HG02759 (cell line): ENCODE measurements at regions not wholly inside any gene's neighbourhood (a gene's known extent, or its start where the extent isn't known, plus 50 kb on each side); places are given as distances from the start of the nearest gene placed in this dataset.
A peak's percentile ranks its signal among the peaks of the same experiment; 100 is the strongest.
"Not testable (repeated sequence)": the region's sequence is repeated elsewhere in the genome, so short reads cannot be mapped to it uniquely, and the experiment has no call there.

ENCODE experiments used
- ATAC-seq: cut with Tn5 transposase; IDR thresholded peaks from one replicate; pipeline ENCODE4 v1.9.1; 2021; ENCODE audit warnings: mild to moderate bottlenecking, moderate library complexity; ENCODE audit not compliant: unreplicated experiment

GRCh38 chr14:55973911-55974630 is 144.1 kb upstream of the PELI2 start:
- no peak for ATAC-seq

DNA sequence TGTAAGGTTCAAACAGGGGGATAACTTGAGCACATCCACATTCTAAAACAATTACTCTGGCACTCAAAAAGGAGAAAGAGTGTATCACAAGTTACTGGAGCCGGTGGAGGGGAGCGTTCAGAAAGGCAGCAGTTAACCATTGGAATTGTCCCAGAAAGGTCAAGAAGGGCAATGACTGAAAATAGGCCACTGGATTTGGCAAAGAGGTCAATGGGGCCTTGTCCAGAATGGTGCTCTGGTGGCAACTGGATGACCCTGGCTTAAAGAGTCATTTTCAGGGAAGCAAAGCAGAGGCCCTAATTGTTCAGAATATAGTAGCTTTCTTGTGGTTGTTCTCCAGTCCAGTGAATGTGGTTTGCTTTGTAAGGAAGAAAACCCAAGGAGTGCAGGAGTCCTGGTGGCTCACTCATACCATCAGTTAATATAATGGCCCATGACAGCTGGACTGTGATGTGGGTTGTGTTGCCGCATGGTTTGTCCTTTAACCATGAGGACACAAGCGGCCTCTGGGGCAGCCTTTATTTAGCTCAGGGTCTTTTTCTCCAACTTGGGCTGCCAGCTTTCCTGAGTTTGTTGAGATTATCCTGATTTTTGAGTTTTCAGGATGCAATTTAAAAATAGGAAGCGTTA is 142.8 kb upstream of the PELI2 start:
- ATAC-seq = no peak

GRCh38 chr14:55976219-55976618 is 142.0 kb upstream of the PELI2 start:
- no peak for ATAC-seq

DNA sequence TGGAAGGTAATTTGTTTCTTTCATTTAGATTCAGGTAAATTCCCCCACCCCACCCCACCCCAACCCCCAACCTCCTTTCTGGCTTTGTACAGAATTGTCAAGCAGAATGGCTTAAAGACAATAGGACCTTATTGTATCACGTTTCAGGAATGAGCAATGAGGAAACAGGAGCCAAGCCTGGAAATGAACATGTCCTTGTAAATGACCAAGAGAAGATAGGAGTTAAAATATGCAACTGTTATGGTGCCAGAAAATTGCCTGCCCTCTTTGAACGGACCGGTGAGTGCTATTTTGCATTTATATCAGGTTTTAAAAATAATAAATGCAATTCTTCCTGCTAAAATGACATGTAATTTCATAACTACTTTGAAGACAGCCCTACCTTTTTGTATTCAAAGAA is 141.6 kb upstream of the PELI2 start:
- ATAC-seq = no peak

GRCh38 chr14:55977392-55978150 is 140.6 kb upstream of the PELI2 start:
- ATAC-seq = no peak

GRCh38 chr14:55979096-55979495 is 139.1 kb upstream of the PELI2 start:
- ATAC-seq = no peak

DNA sequence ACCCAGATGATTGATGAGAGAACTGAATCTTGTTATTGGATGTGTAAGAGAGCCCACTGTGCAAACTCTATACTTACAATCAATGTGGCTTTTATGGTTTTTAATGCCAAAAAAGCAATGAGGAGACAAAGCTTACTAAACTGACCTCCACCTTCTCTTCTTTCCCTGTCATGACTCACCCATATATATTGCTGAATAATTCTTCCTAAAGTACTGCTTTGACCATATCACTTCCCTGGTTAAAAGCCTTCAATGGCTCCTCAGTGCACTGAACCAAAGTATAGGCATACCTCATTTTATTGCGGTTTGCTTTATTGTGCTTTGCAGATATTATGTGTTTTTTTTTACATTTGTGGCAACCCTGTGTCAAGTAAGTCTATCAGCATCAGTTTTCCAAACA is 138.4 kb upstream of the PELI2 start:
- ATAC-seq = no peak

DNA sequence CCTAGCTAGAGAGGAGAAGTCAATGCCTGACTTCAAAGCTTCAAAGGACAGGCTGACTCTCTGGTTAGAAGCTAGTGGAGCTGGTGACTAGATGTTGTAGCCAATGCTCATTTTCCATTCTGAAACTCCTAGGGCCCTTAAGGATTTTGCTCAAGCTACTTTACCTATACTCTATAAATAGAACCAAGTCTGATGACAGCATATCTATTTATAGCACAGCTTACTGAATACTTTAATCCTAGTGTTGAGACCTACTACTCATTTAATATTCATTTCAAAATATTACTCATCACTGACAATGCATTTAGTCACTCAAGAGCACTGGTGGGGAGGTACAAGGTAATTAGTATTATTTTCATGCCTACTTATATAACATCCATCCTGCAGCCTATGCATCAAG is 137.2 kb upstream of the PELI2 start:
- no peak for ATAC-seq

GRCh38 chr14:55986069-55986468 is 132.1 kb upstream of the PELI2 start:
- no peak for ATAC-seq

GRCh38 chr14:56000846-56001245 is 117.4 kb upstream of the PELI2 start:
- ATAC-seq = no peak

DNA sequence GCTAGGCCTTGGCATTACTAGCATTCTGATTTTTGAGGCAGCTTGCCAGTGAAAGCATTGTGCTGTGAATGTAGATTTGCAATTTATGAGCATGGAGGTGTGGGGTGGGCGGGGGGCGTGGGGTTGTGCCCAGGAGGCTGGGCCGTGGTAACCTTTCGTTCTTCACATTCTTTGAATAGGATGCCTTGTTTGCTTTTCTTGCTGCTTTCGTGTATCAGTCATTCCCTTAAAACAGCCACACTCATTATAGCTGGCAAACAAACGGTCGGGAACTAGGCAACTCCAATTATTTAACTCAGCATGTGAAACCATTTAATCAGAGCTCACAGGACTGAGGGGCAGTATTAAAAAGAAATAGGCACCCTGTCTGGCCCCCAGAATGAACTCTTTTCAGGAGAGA is 115.9 kb upstream of the PELI2 start:
- no peak for ATAC-seq

DNA sequence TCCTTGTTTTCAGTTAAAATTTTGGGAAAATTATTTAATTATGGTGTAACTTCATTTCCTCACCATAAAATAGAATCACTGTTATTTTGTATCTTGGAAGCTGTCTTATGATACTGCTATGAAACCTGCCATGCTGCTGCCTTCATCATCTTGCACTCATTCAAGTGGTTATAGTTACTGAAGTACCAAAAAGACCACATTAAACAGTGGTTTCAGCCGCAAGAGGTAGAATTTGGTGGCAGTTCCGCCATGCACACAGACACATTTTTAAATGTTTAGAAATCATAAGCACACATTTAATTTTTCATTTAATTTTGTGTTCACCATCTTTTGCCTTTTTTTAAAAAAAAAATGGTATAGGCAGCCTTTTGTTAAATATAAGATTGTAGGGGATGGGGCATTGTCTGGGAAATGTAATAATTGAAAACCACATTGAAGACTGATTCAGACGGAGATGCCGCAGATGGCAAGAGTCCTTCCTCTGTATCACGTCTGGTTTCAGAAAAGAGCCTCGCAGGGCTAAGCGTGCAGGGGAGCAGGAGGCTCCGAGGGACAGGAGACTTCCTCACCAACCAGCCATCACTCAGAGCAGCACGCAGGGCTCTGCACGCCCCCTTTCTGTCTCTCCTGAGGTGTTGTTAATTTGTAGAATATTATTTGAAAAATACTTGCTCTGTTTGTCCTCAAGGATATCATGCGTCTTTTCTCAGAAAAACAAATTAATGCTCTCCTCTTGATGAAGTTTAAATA is 115.2 kb upstream of the PELI2 start:
- ATAC-seq = no peak

DNA sequence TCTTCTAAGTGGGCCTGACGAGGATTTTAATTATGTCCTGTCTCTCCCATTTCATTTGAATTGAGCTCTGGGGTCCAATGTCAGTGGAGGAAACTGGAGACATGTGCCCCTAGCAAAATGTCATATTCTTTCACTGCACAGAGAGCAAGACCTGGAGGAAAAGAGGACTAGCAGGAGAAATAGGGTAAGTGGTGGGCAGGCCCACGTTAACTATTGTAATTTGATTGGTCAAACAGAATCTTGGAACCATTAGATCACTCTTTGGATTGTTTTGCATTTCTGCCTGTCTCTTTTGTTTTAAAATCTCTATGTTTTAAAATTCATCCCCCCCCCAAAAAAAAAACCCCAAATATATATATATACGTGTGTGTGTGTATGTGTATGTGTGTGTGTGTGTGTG is 113.9 kb upstream of the PELI2 start:
- ATAC-seq = no peak

DNA sequence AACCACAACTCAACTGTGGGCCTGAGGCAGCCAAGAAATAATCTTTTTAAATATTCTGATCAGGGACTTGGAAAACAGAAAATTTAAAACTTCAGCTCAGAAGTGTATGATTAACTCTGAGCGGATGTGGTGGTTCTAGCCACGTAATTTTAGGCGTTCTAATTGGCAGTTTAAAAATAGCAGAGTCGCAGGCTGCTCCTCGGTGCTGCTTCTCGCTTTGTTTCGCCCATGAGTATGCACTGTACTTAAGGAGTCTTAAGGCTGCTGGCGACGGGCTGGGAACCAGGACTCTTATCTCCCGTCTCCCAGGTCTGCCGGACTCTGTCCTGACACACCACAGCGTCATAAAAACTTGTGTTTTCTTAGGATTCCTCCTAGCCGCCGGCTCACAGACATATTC is 113.4 kb upstream of the PELI2 start:
- peak; percentile 89 for ATAC-seq

- ATAC-seq = peak; percentile 56
Measured at GRCh38 chr14:56005191-56006053, 112.8 kb upstream of the PELI2 start.

DNA sequence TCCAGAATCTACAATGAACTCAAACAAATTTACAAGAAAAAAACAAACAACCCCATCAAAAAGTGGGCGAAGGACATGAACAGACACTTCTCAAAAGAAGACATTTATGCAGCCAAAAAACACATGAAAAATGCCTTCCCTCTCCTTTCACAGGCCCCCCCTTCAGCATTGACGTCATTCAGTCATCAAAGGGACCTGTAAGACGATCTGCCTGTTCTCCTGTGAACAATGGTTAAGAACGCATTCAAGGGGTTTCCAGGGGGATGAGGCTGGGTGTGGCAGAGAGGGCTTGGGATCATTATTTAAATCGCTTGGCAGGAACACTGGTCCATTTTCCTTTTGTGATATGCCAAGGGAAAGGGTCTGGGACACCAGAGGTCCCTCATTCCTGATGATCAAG is 110.7 kb upstream of the PELI2 start:
- not testable (repeated sequence) for ATAC-seq

GRCh38 chr14:56008150-56008549 is 110.1 kb upstream of the PELI2 start:
- no peak for ATAC-seq

DNA sequence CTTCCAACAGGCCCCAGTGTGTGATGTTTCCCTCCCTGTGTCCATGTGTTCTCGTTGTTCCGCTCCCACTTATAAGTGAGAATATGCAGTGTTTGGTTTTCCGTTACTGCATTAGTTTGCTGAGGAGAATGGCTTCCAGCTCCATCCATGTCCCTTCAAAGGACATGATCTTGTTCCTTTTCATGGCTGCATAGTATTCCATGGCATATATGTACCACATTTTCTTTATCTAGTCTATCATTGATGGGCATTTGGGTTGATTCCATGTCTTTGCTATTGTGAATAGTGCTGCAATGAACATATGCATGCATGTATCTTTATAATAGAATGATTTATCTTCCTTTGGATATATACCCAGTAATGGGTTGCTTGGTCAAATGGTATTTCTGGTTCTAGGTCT is 109.5 kb upstream of the PELI2 start:
- ATAC-seq = not testable (repeated sequence)

DNA sequence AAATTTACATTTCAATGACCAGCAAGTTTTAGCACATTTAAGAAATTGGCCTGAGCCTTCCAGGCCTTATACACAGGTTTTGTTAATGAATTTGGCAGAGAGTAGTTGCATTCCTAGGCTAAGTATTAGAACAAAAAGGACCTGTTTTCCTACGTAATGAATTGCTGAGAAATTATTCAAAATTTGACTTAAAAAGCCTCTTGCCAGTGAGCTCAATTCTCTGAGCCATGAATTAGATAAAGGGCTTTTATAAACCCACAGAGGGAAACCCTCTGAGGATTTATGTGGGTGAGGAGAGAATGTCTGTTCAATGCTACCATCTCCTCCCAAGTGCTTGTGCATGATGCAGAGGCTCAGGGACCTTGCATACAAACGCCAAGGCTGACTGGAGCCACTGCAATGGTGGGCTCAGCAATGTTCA is 94.5 kb upstream of the PELI2 start:
- no peak for ATAC-seq

- no peak for ATAC-seq
Measured at GRCh38 chr14:56025191-56025590, 93.0 kb upstream of the PELI2 start.
